H1 (cell line): ENCODE measurements at regions not wholly inside any gene's neighbourhood (a gene's known extent, or its start where the extent isn't known, plus 50 kb on each side); places are given as distances from the start of the nearest gene placed in this dataset.

ENCODE experiments used
- CTCF ChIA-PET: fragments of 300-600 bp; sonication (Branson Sonifier 250); formaldehyde crosslinking; loops from one replicate; lab custom pipeline; 2021; ENCODE audit not compliant: partially characterized antibody; lab: Charles Lee
- POLR2A ChIA-PET: fragments of 300-600 bp; sonication (Branson Sonifier 250); formaldehyde crosslinking; loops from one replicate; lab custom pipeline; 2021; ENCODE audit warnings: inconsistent platforms; ENCODE audit not compliant: partially characterized antibody; lab: Charles Lee
- DNase-seq, 2 experiments: peaks; one replicate each; pipeline versions ENCODE4 v3.0.0 to v3.0.0-alpha.2; 2010 to 2022; ENCODE audit warnings: low spot score in 2 of 2, low read depth in 1 of 2, mixed read lengths in 1 of 2
- FAIRE-seq: peaks from 2 replicates; lab custom pipeline; 2011; peaks lifted over from hg19 to GRCh38; lab: Jason Lieb, UNC
- H2AFZ ChIP-seq: 2 replicates; pipeline ENCODE4 v1.8.1; 2012; ENCODE audit warnings: low read length, inconsistent platforms
- H2AK5ac ChIP-seq: 2 replicates; pipeline ENCODE4 v1.6.1; 2013; ENCODE audit warnings: low read depth, low read length
- H2BK120ac ChIP-seq: replicated peaks from 2 replicates; pipeline ENCODE3; 2013; ENCODE audit warnings: low read depth, low read length, inconsistent platforms
- H2BK12ac ChIP-seq: 2 replicates; pipeline ENCODE4 v1.6.1; 2013; ENCODE audit warnings: low read depth, low read length
- H2BK15ac ChIP-seq: 2 replicates; pipeline ENCODE4 v1.6.1; 2013; ENCODE audit warnings: low read length
- H2BK20ac ChIP-seq: 2 replicates; pipeline ENCODE4 v1.6.1; 2013; ENCODE audit warnings: low read length
- H2BK5ac ChIP-seq: 2 replicates; pipeline ENCODE4 v1.6.1; 2013; ENCODE audit warnings: low read depth, low read length
- H3K14ac ChIP-seq: 2 replicates; pipeline ENCODE4 v1.6.1; 2013; ENCODE audit warnings: inconsistent platforms; ENCODE audit not compliant: insufficient read length
- H3K18ac ChIP-seq: 2 replicates; pipeline ENCODE4 v1.6.1; 2013; ENCODE audit warnings: low read length; ENCODE audit errors: extremely low read depth
- H3K23ac ChIP-seq: 2 replicates; pipeline ENCODE4 v1.6.1; 2013; ENCODE audit warnings: inconsistent platforms; ENCODE audit not compliant: insufficient read length
- H3K23me2 ChIP-seq: 2 replicates; pipeline ENCODE4 v1.6.1; 2013; ENCODE audit warnings: low read depth, low read length
- H3K27ac ChIP-seq: 2 replicates; pipeline ENCODE4 v1.6.1; 2011; ENCODE audit warnings: low read depth, low read length, inconsistent platforms
- H3K27me3 ChIP-seq, 4 experiments: replicated peaks in 1 of 4; 1 replicate in 1 of 4; 2 replicates in 3 of 4; pipeline versions ENCODE4 v1.6.1 to v1.8.1; 2011 to 2013; ENCODE audit warnings: low read length in 3 of 4, mild to moderate bottlenecking in 3 of 4, inconsistent platforms in 2 of 4, mixed read lengths in 2 of 4, moderate library complexity in 1 of 4; ENCODE audit not compliant: control insufficient read depth in 3 of 4, insufficient read depth in 3 of 4; ENCODE audit errors: extremely low read depth in 1 of 4
- H3K36me3 ChIP-seq, 4 experiments: 2 replicates each; pipeline versions ENCODE4 v1.6.1 to v1.8.1; 2011 to 2013; ENCODE audit warnings: mild to moderate bottlenecking in 4 of 4, low read length in 3 of 4, moderate library complexity in 2 of 4, control low read depth in 1 of 4, inconsistent platforms in 1 of 4; ENCODE audit not compliant: insufficient read depth in 4 of 4, control insufficient read depth in 2 of 4
- H3K4ac ChIP-seq: replicated peaks from 2 replicates; pipeline ENCODE3; 2013; ENCODE audit warnings: low read length, low read depth, mixed read lengths, inconsistent platforms; ENCODE audit not compliant: insufficient read length
- H3K4me1 ChIP-seq, 4 experiments: replicated peaks in 1 of 4; 1 replicate in 1 of 4; 2 replicates in 3 of 4; pipeline versions ENCODE4 v1.6.1 to v1.8.1; 2011 to 2013; ENCODE audit warnings: low read length in 3 of 4, inconsistent platforms in 2 of 4, mixed read lengths in 1 of 4; ENCODE audit not compliant: insufficient read depth in 4 of 4, control insufficient read depth in 3 of 4
- H3K4me2 ChIP-seq, 2 experiments: 2 replicates each; pipeline versions ENCODE4 v1.6.1 to v1.8.1; 2011 to 2013; ENCODE audit warnings: low read depth in 2 of 2, low read length in 2 of 2, control low read depth in 1 of 2, inconsistent platforms in 1 of 2, mild to moderate bottlenecking in 1 of 2; ENCODE audit not compliant: insufficient read depth in 1 of 2
- H3K4me3 ChIP-seq, 4 experiments: fragments of 200-600, 300-600 bp in 1 of 4; sonication (generic), shearing (Covaris generic), sonication (Bioruptor Twin) in 1 of 4; 2 replicates each; pipeline versions ENCODE4 v1.5.1 to v1.8.1; 2011 to 2016; ENCODE audit warnings: low read length in 4 of 4, low read depth in 3 of 4, control low read depth in 2 of 4, inconsistent platforms in 2 of 4, mild to moderate bottlenecking in 2 of 4, mixed read lengths in 1 of 4, moderate library complexity in 1 of 4; ENCODE audit not compliant: insufficient read depth in 2 of 4; ENCODE audit errors: extremely low read depth in 1 of 4
- H3K56ac ChIP-seq: replicated peaks from 2 replicates; pipeline ENCODE3; 2013; ENCODE audit warnings: low read depth, mild to moderate bottlenecking, mixed read lengths, low read length, inconsistent platforms; ENCODE audit not compliant: insufficient read length
- H3K79me1 ChIP-seq: 2 replicates; pipeline ENCODE4 v1.6.1; 2013; ENCODE audit warnings: low read depth, low read length, control low read depth
- H3K79me2 ChIP-seq, 2 experiments: 2 replicates each; pipeline versions ENCODE4 v1.6.1 to v1.8.1; 2012 to 2013; ENCODE audit warnings: low read length in 2 of 2, mild to moderate bottlenecking in 2 of 2, inconsistent platforms in 1 of 2; ENCODE audit not compliant: insufficient read depth in 2 of 2, control insufficient read depth in 1 of 2
- H3K9ac ChIP-seq, 4 experiments: replicated peaks in 1 of 4; 1 replicate in 1 of 4; 2 replicates in 3 of 4; pipeline versions ENCODE4 v1.6.1 to v1.8.1; 2011 to 2013; ENCODE audit warnings: low read depth in 3 of 4, low read length in 3 of 4, control low read depth in 2 of 4, mild to moderate bottlenecking in 2 of 4, moderate library complexity in 2 of 4, inconsistent platforms in 1 of 4; ENCODE audit errors: extremely low read depth in 1 of 4
- H3K9me3 ChIP-seq, 2 experiments: 2 replicates each; pipeline versions ENCODE4 v1.6.1 to v1.8.1; 2012 to 2013; ENCODE audit warnings: mild to moderate bottlenecking in 2 of 2, moderate library complexity in 2 of 2, control low read depth in 1 of 2, inconsistent platforms in 1 of 2, low read depth in 1 of 2, low read length in 1 of 2, mixed read lengths in 1 of 2; ENCODE audit not compliant: insufficient read depth in 2 of 2
- H4K20me1 ChIP-seq, 2 experiments: replicated peaks in 1 of 2; 2 replicates each; pipeline versions ENCODE3 to v1.8.1; 2011 to 2013; ENCODE audit warnings: inconsistent platforms in 2 of 2, low read length in 2 of 2, mild to moderate bottlenecking in 1 of 2; ENCODE audit not compliant: insufficient read depth in 2 of 2, control insufficient read depth in 1 of 2
- H4K5ac ChIP-seq: 2 replicates; pipeline ENCODE4 v1.6.1; 2013; ENCODE audit warnings: low read length, low read depth, mixed read lengths, inconsistent platforms; ENCODE audit not compliant: insufficient read length
- H4K8ac ChIP-seq: 2 replicates; pipeline ENCODE4 v1.8.0; 2013; ENCODE audit warnings: mild to moderate bottlenecking, moderate library complexity, low read length, inconsistent platforms; ENCODE audit not compliant: insufficient read depth; ENCODE audit errors: extremely low read depth
- H4K91ac ChIP-seq: replicated peaks from 2 replicates; pipeline ENCODE3; 2013; ENCODE audit warnings: low read length, mixed read lengths, inconsistent platforms; ENCODE audit not compliant: insufficient read length
- BACH1 ChIP-seq: IDR thresholded peaks from 2 replicates; pipeline ENCODE4 v1.6.1; 2012; ENCODE audit warnings: low read length, improper control_type of control experiment
- BCL11A ChIP-seq, 2 experiments: IDR thresholded peaks; one replicate each; pipeline ENCODE4 v1.6.1; 2011; ENCODE audit warnings: low read depth in 2 of 2, low read length in 2 of 2, mild to moderate bottlenecking in 2 of 2
- BRCA1 ChIP-seq: IDR thresholded peaks from 2 replicates; pipeline ENCODE4 v1.6.1; 2012; ENCODE audit warnings: low read depth, low read length, improper control_type of control experiment
- CHD1 ChIP-seq: IDR thresholded peaks from 2 replicates; pipeline ENCODE4 v1.6.1; 2012; ENCODE audit warnings: low read depth, low read length, improper control_type of control experiment
- CREB1 ChIP-seq: IDR thresholded peaks from 2 replicates; pipeline ENCODE4 v1.6.1; 2012; ENCODE audit warnings: inconsistent platforms
- E2F6 ChIP-seq: IDR thresholded peaks from 2 replicates; pipeline ENCODE4 v1.6.1; 2012; ENCODE audit warnings: inconsistent platforms
- KDM5A ChIP-seq: fragments of 200-600 bp; IDR thresholded peaks from 2 replicates; pipeline ENCODE4 v1.7.1; 2012; ENCODE audit warnings: mild to moderate bottlenecking, low read length, inconsistent platforms, mixed read lengths
- NRF1 ChIP-seq: IDR thresholded peaks from 2 replicates; pipeline ENCODE4 v1.6.1; 2011; ENCODE audit warnings: mild to moderate bottlenecking, low read depth, low read length, improper control_type of control experiment
- SAP30 ChIP-seq: fragments of 300-600 bp; sonication (generic); IDR thresholded peaks from 2 replicates; pipeline ENCODE4 v1.7.1; 2012; ENCODE audit warnings: low read length, moderate library complexity, mild to moderate bottlenecking, inconsistent platforms; ENCODE audit not compliant: insufficient read depth, insufficient replicate concordance
- SIN3A ChIP-seq, 2 experiments: IDR thresholded peaks in 1 of 2; conservative IDR thresholded peaks in 1 of 2; 2 replicates each; pipeline ENCODE4 v1.6.1; 2011 to 2012; ENCODE audit warnings: low read length in 2 of 2, improper control_type of control experiment in 1 of 2, low read depth in 1 of 2, mild to moderate bottlenecking in 1 of 2
- SIRT6 ChIP-seq: IDR thresholded peaks from one replicate; pipeline ENCODE4 v1.7.1; 2012; ENCODE audit warnings: low read length, inconsistent platforms
- SUZ12 ChIP-seq: fragments of 200-600 bp; sonication (generic); IDR thresholded peaks from 2 replicates; pipeline ENCODE4 v1.6.1; 2012; ENCODE audit warnings: mild to moderate bottlenecking, inconsistent platforms, low read length, moderate library complexity, mixed read lengths
- TAF7 ChIP-seq: optimal IDR thresholded peaks from 2 replicates; pipeline ENCODE3; 2011; ENCODE audit warnings: low read depth, mild to moderate bottlenecking, inconsistent platforms, low read length, moderate library complexity, borderline replicate concordance
- WGBS, 2 experiments: shearing (Covaris generic) in 1 of 2; methylation state at CpG; one replicate each; pipeline versions ENCODE4 v1.1.6 to v1.1.7; 2013 to 2015; ENCODE audit warnings: low lambda C conversion rate in 2 of 2, mixed read lengths in 2 of 2, inconsistent platforms in 1 of 2, low coverage in 1 of 2, missing lambda C conversion rate in 1 of 2; ENCODE audit not compliant: insufficient replicate concordance in 2 of 2, insufficient coverage in 1 of 2, insufficient read length in 1 of 2; ENCODE audit errors: extremely low coverage in 1 of 2, missing lambda C conversion rate in 1 of 2; 5-methylcytosine and 5-hydroxymethylcytosine counted together

GRCh38 chr5:91703128-91703527 lies 320.0 kb upstream of the ARRDC3 start:
- DNase-seq (no peak), FAIRE-seq (no peak)
- no peak overlapping the region for H4K5ac ChIP-seq
- no peak overlapping the region for H2BK12ac ChIP-seq
- no peak overlapping the region for H4K8ac ChIP-seq
- no peaks in the 10 kb centered on the region for H3K23me2 ChIP-seq
- H3K79me1 ChIP-seq: no peaks in the 10 kb centered on the region
- no peak overlapping the region for H3K4ac ChIP-seq
- H3K14ac ChIP-seq: no peak overlapping the region
- no peak overlapping the region for H2BK5ac ChIP-seq
- H2AFZ ChIP-seq: no peak overlapping the region
- no peak overlapping the region for H2BK120ac ChIP-seq
- no peak overlapping the region for H3K27ac ChIP-seq
- no peaks in the 10 kb centered on the region for H4K20me1 ChIP-seq
- WGBS, 2 experiments: 77% methylated on average over 2 of the region's 2 CpGs; no CpG with 5 or more reads in 1 of the 2 experiments
- no peak overlapping the region for H3K23ac ChIP-seq
- H3K79me2 ChIP-seq: no peaks in the 10 kb centered on the region
- H3K4me2 ChIP-seq: no peak overlapping the region
- H3K9ac ChIP-seq: no peak overlapping the region
- H2BK15ac ChIP-seq: no peak overlapping the region
- ChIA-PET POLR2A (no interaction called here), CTCF (no interaction called here)
- no peak overlapping the region for H3K56ac ChIP-seq
- no peak overlapping the region for H3K18ac ChIP-seq
- H2BK20ac ChIP-seq: no peak overlapping the region
- no peak overlapping the region for H3K4me3 ChIP-seq
- TF ChIP-seq TAF7: no peak
- no peak for TF ChIP-seq BACH1
- TF ChIP-seq SIN3A (conservative IDR thresholded peaks at IDR 0.05 in 1 of 2, IDR thresholded peaks at IDR 0.05 in 1 of 2; ENCODE audit: low read depth in 1 of 2, low read length in 2 of 2): no peak
- TF ChIP-seq KDM5A: no peak
- no peak for TF ChIP-seq SUZ12
- no peak for TF ChIP-seq NRF1
- TF ChIP-seq BCL11A (IDR thresholded peaks at IDR 0.05; ENCODE audit: low read depth in 2 of 2, low read length in 2 of 2): no peak
- no peak for TF ChIP-seq CREB1
- no peak for TF ChIP-seq CHD1
- TF ChIP-seq BRCA1: no peak
- no peak for TF ChIP-seq SIRT6
- no peak for TF ChIP-seq SAP30
- no peak for TF ChIP-seq E2F6
- H3K4me1 ChIP-seq: no peaks in the 10 kb centered on the region
- H3K9me3 ChIP-seq: no peaks in the 10 kb centered on the region
- H4K91ac ChIP-seq: no peak overlapping the region
- no peaks in the 10 kb centered on the region for H3K36me3 ChIP-seq
- H3K27me3 ChIP-seq: no peaks in the 10 kb centered on the region
- H2AK5ac ChIP-seq: no peak overlapping the region
